ENCODE measurements at regions not wholly inside any gene's neighbourhood (a gene's known extent, or its start where the extent isn't known, plus 50 kb on each side); places are given as distances from the start of the nearest gene placed in this dataset.

DNA sequence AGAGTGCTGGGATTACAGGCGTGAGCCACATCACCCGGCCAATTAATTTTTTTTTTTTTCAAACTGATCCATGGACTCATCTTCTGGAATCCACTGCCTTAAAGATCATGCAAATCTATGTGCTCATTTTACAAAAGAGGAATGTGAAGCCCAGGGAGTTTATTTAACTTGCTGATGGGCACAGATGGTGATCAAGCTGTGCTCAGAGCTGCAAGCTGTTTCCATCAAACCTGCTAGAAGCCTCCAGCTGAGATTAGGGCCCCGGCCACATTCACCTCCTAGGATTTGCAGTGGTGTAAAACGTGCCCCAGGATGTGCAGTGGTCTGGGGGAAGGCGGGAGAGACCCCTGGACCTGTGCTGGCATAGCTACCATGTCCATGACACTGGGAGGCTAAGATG is 56.1 kb upstream of the TUT7 start:
- Histone ChIP-seq H3K9me3 (ENCODE audit: control insufficient read depth, insufficient read depth, low read length) (no peaks in the 10 kb centered on the region), H3K4me2 (ENCODE audit: low read length) (no peak overlapping the region), H3K27ac (ENCODE audit: low read depth, low read length) (no peak overlapping the region), H3K4me3 (ENCODE audit: low read length) (no peak overlapping the region), H3F3A (ENCODE audit: control insufficient read depth, insufficient read depth) (no peaks in the 10 kb centered on the region), H3K27me3 (ENCODE audit: control insufficient read depth, low read length) (peaks cover 27% of the 10 kb centered on the region), H4K20me1 (ENCODE audit: control insufficient read depth, insufficient read depth, low read depth, low read length) (no peaks in the 10 kb centered on the region), H3K9me2 (replicated peaks; ENCODE audit: control insufficient read depth, low read length) (no peaks in the 10 kb centered on the region), H3K79me2 (ENCODE audit: control insufficient read depth, low read length) (no peaks in the 10 kb centered on the region), H3K4me1 (ENCODE audit: control insufficient read depth, low read length) (no peaks in the 10 kb centered on the region), H3K36me3 (ENCODE audit: control insufficient read depth, low read length) (no peaks in the 10 kb centered on the region)
- TF ChIP-seq EZH2phosphoT487 (IDR thresholded peaks at IDR 0.05; ENCODE audit: borderline replicate concordance, low read length), result no peak
- TF ChIP-seq, protein P1, sequence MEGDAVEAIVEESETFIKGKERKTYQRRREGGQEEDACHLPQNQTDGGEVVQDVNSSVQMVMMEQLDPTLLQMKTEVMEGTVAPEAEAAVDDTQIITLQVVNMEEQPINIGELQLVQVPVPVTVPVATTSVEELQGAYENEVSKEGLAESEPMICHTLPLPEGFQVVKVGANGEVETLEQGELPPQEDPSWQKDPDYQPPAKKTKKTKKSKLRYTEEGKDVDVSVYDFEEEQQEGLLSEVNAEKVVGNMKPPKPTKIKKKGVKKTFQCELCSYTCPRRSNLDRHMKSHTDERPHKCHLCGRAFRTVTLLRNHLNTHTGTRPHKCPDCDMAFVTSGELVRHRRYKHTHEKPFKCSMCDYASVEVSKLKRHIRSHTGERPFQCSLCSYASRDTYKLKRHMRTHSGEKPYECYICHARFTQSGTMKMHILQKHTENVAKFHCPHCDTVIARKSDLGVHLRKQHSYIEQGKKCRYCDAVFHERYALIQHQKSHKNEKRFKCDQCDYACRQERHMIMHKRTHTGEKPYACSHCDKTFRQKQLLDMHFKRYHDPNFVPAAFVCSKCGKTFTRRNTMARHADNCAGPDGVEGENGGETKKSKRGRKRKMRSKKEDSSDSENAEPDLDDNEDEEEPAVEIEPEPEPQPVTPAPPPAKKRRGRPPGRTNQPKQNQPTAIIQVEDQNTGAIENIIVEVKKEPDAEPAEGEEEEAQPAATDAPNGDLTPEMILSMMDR (IDR thresholded peaks at IDR 0.05; ENCODE audit: low read depth, low read length, poor library complexity, severe bottlenecking), result no peak

DNA sequence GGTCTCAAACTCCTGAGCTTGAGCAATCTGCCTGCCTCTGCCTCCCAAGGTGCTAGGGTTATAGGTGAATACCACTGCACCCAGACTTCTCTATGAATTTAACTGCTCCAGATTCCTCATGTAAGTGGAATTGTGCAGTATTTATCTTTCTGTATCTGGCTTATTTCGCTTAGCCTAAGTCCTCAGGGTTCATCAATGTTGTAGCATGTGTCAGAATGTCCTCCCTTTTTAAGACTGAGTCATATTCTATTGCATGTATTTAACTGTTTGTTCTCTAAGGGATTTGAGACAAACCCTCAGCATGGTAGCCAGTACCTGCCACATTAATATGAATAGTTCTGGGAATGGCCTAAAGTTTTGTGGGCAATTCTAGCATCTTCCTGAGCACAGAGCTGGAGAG is 53.9 kb upstream of the TUT7 start:
- no peaks in the 10 kb centered on the region for H3K36me3 ChIP-seq (ENCODE audit: control insufficient read depth, low read length)
- no peaks in the 10 kb centered on the region for H4K20me1 ChIP-seq (ENCODE audit: control insufficient read depth, insufficient read depth, low read depth, low read length)
- H3K4me3 ChIP-seq (ENCODE audit: low read length), result no peak overlapping the region
- TF ChIP-seq, protein P1 (IDR thresholded peaks at IDR 0.05; ENCODE audit: low read depth, low read length, poor library complexity, severe bottlenecking), result no peak
- no peak for TF ChIP-seq EZH2phosphoT487 (IDR thresholded peaks at IDR 0.05; ENCODE audit: borderline replicate concordance, low read length)
- H3K9me2 ChIP-seq (replicated peaks; ENCODE audit: control insufficient read depth, low read length), result no peaks in the 10 kb centered on the region
- peaks cover 40% of the 10 kb centered on the region for H3K27me3 ChIP-seq (ENCODE audit: control insufficient read depth, low read length)
- no peak overlapping the region for H3K27ac ChIP-seq (ENCODE audit: low read depth, low read length)
- no peaks in the 10 kb centered on the region for H3F3A ChIP-seq (ENCODE audit: control insufficient read depth, insufficient read depth)
- no peaks in the 10 kb centered on the region for H3K9me3 ChIP-seq (ENCODE audit: control insufficient read depth, insufficient read depth, low read length)
- H3K4me2 ChIP-seq (ENCODE audit: low read length), result no peak overlapping the region
- H3K4me1 ChIP-seq (ENCODE audit: control insufficient read depth, low read length), result no peaks in the 10 kb centered on the region
- no peaks in the 10 kb centered on the region for H3K79me2 ChIP-seq (ENCODE audit: control insufficient read depth, low read length)

DNA sequence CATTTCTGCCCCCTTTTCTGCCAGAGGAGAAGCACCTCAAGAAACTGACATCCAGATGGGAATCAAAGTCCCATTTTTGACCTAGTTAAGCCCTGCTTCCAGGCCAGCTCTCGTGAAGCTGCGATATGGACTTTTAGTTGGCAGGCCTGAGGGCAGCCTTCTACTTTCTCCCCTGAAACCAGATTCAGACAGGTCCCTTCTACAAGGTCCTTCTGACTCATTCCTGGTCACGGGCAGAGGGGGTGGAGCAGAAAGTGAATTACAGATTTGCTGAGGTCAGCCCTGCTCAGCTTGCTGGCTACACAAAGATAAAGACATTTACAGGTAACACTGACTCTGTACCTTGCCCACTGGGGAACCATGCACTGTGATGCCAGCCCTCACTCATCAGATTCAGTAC is 52.8 kb upstream of the TUT7 start:
- peaks cover 40% of the 10 kb centered on the region for H3K27me3 ChIP-seq (ENCODE audit: control insufficient read depth, low read length)
- no peaks in the 10 kb centered on the region for H3K36me3 ChIP-seq (ENCODE audit: control insufficient read depth, low read length)
- H3K27ac ChIP-seq (ENCODE audit: low read depth, low read length), result no peak overlapping the region
- H4K20me1 ChIP-seq (ENCODE audit: control insufficient read depth, insufficient read depth, low read depth, low read length), result no peaks in the 10 kb centered on the region
- H3K9me3 ChIP-seq (ENCODE audit: control insufficient read depth, insufficient read depth, low read length), result no peaks in the 10 kb centered on the region
- no peaks in the 10 kb centered on the region for H3K79me2 ChIP-seq (ENCODE audit: control insufficient read depth, low read length)
- H3K4me2 ChIP-seq (ENCODE audit: low read length), result no peak overlapping the region
- H3F3A ChIP-seq (ENCODE audit: control insufficient read depth, insufficient read depth), result no peaks in the 10 kb centered on the region
- H3K9me2 ChIP-seq (replicated peaks; ENCODE audit: control insufficient read depth, low read length), result no peaks in the 10 kb centered on the region
- no peaks in the 10 kb centered on the region for H3K4me1 ChIP-seq (ENCODE audit: control insufficient read depth, low read length)
- H3K4me3 ChIP-seq (ENCODE audit: low read length), result no peak overlapping the region
- TF ChIP-seq, protein P1 (IDR thresholded peaks at IDR 0.05; ENCODE audit: low read depth, low read length, poor library complexity, severe bottlenecking), result no peak
- no peak for TF ChIP-seq EZH2phosphoT487 (IDR thresholded peaks at IDR 0.05; ENCODE audit: borderline replicate concordance, low read length)

DNA sequence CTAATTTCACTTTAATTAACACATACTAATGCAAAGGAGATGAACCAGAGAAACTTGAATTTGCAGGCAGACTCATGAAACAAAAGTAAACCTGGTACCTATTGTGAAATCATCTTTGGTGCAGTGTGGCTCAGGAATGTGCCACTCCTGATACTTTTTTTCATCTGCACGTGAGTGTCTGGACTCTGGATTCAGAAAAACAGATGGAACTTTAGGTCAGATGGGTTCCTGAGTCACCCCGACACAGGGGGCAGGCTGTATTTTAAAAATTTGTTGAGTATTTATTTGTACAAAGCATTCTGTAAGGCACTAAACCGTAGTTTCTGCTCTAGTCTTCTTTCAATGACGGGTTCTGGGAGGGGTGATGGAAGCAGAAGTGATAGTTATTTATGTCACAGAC is 52.2 kb upstream of the TUT7 start:
- no peak for TF ChIP-seq EZH2phosphoT487 (IDR thresholded peaks at IDR 0.05; ENCODE audit: borderline replicate concordance, low read length)
- TF ChIP-seq, protein P1 (IDR thresholded peaks at IDR 0.05; ENCODE audit: low read depth, low read length, poor library complexity, severe bottlenecking), result no peak
- Histone ChIP-seq H3K9me2 (replicated peaks; ENCODE audit: control insufficient read depth, low read length) (no peaks in the 10 kb centered on the region), H3K9me3 (ENCODE audit: control insufficient read depth, insufficient read depth, low read length) (no peaks in the 10 kb centered on the region), H3K4me1 (ENCODE audit: control insufficient read depth, low read length) (no peaks in the 10 kb centered on the region), H3F3A (ENCODE audit: control insufficient read depth, insufficient read depth) (no peaks in the 10 kb centered on the region), H3K36me3 (ENCODE audit: control insufficient read depth, low read length) (no peaks in the 10 kb centered on the region), H3K79me2 (ENCODE audit: control insufficient read depth, low read length) (no peaks in the 10 kb centered on the region), H3K27ac (ENCODE audit: low read depth, low read length) (no peak overlapping the region), H3K27me3 (ENCODE audit: control insufficient read depth, low read length) (peaks cover 39% of the 10 kb centered on the region), H3K4me3 (ENCODE audit: low read length) (no peak overlapping the region), H3K4me2 (ENCODE audit: low read length) (no peak overlapping the region), H4K20me1 (ENCODE audit: control insufficient read depth, insufficient read depth, low read depth, low read length) (no peaks in the 10 kb centered on the region)

Data from DOHH2 (cell line).